Activated T-helper 2 cell treated with anti-CD3 and anti-CD28 coated beads, Interferon-gamma antibody, Interleukin-2, Interleukin-4, amounts not matched to agents 10 μg/mL and 5 μg/mL and 100 μg/mL, durations not matched to agents 14 hours and 24 hours and 36 hours (primary cell): ENCODE measurements at regions not wholly inside any gene's neighbourhood (a gene's known extent, or its start where the extent isn't known, plus 50 kb on each side); places are given as distances from the start of the nearest gene placed in this dataset.
"Not testable (repeated sequence)": the region's sequence is repeated elsewhere in the genome, so short reads cannot be mapped to it uniquely, and the experiment has no call there.

Source experiments
- DNase-seq: peaks from one replicate; pipeline ENCODE4 v3.0.0; 2021; ENCODE audit warnings: low spot score
- H3K27ac Mint-ChIP-seq: one replicate; pipeline ENCODE4 v1.8.0; 2021; ENCODE audit warnings: mixed read lengths
- H3K27me3 Mint-ChIP-seq: one replicate; pipeline ENCODE4 v1.8.0; 2021; ENCODE audit warnings: low read depth, mixed read lengths
- H3K36me3 Mint-ChIP-seq: one replicate; pipeline ENCODE4 v1.8.0; 2021; ENCODE audit warnings: low read depth, mixed read lengths
- H3K4me1 Mint-ChIP-seq: one replicate; pipeline ENCODE4 v1.8.0; 2021; ENCODE audit warnings: low read depth, mixed read lengths
- H3K4me3 Mint-ChIP-seq: one replicate; pipeline ENCODE4 v1.8.0; 2021; ENCODE audit warnings: low read depth, mild to moderate bottlenecking, moderate library complexity, mixed read lengths
- H3K9me3 Mint-ChIP-seq: one replicate; pipeline ENCODE4 v1.8.0; 2021; ENCODE audit warnings: mixed read lengths
- intact Hi-C: fragments of 100-400 bp; cut with micrococcal nuclease; formaldehyde crosslinking; loops from one replicate; pipeline ENCODE4 v1.15.1; 2023

DNA sequence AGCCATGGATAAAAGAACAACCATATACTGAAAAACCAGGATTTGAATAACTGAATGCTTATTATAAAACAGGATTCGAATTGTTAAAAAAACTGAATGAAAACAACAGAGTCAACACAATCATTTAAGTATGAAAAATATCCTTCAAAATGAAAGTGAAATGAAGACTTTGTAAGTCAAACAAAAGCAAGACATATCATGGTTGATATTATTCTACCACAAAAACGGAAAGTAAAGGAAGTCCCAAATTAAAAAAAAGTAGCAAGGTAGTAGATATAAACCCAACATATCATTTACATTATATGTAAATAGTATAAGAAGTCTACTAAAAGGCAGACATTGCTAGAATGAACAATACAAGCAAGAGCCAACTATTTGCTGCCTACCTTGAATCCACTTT, 63.1 kb upstream of the POTEC start:
- Mint-ChIP-seq H3K27ac (peak overlapping the region; percentile 45), H3K4me1 (peaks cover 13% of the 10 kb centered on the region)
- H3K9me3 Mint-ChIP-seq, DNase-seq, H3K4me3 Mint-ChIP-seq, H3K27me3 Mint-ChIP-seq, H3K36me3 Mint-ChIP-seq, intact Hi-C loops: not testable (repeated sequence)

DNA sequence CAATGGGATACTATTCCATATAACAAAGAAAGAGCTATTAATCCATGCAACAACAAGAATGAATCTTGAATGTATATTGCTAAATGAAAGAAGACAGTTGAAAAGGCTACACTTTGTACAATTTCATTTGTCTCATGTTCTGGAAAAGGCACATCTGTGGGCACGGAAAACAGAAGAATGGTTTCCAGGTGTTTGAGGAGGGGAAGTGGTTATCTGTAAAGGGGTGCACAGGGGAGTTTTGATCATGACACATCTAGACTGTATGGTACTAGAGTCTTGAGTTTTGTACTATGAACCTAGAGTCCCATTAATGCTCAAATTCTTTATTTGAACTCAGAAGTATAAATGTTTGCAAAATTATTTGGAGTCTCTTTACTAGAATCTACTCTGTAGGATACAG, 64.0 kb upstream of the POTEC start:
- intact Hi-C loops, H3K36me3 Mint-ChIP-seq, H3K27ac Mint-ChIP-seq, H3K9me3 Mint-ChIP-seq, H3K4me3 Mint-ChIP-seq, H3K27me3 Mint-ChIP-seq, DNase-seq: not testable (repeated sequence)
- peaks cover 16% of the 10 kb centered on the region for H3K4me1 Mint-ChIP-seq

DNA sequence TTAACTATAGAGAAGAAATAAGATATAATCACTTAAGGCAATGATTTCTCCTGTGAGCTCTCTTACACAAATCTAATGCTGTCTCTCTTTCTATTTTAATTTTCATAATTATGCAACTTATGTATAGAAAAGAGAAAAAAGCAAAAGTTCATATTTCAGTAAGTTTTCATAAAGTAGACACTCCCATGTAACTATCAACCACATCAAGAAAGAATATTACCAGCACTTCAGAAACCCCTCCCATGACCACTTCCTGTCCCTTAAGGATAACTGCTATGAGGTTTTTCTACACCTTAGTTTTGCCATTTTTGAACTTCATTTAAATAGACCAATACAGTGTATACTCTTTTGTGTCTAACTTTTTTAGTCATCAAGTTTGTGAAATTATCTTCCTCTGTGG, 69.0 kb upstream of the POTEC start:
- DNase-seq, H3K9me3 Mint-ChIP-seq, H3K4me1 Mint-ChIP-seq, H3K36me3 Mint-ChIP-seq, H3K27ac Mint-ChIP-seq, H3K4me3 Mint-ChIP-seq, intact Hi-C loops, H3K27me3 Mint-ChIP-seq: not testable (repeated sequence)

DNA sequence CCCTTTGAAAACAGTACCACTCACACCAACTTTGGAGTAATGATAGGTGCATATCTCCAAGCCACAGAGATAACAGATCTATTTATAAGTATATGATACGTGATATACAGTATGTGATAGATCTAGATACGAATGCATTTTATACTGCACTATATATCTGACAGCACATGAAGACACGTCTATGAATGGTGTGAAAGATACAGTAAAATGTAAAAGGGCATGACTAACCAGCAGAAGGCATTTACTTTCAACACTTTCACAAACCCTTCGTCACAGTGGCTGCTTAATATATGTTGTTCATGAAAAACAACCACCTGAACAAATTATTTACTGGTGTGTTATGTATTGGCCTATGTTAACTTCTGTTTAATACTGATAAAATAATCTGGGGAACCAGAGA, 71.1 kb upstream of the POTEC start:
- H3K4me3 Mint-ChIP-seq, intact Hi-C loops, H3K9me3 Mint-ChIP-seq, H3K4me1 Mint-ChIP-seq, DNase-seq, H3K27ac Mint-ChIP-seq, H3K27me3 Mint-ChIP-seq, H3K36me3 Mint-ChIP-seq: not testable (repeated sequence)

DNA sequence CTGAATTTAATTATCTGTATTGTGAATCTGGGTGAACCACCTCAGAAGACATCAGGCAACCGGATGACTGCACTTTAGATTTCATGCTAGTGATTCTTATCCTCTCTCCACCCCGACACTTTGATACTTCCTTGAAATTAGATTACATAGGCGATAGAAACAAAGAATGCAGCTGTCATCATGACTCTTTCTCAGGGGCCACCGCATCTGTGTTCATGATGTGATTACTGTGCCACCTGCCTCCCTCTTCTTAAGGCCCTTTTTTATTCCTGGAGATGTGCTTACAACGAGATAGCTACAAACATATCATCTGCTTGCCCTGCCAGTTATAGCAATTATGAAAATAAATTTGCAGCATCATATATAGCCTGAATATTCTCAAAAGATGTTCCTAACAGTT, 83.9 kb upstream of the POTEC start:
- H3K4me1 Mint-ChIP-seq, H3K27me3 Mint-ChIP-seq, H3K9me3 Mint-ChIP-seq, H3K36me3 Mint-ChIP-seq, H3K4me3 Mint-ChIP-seq, H3K27ac Mint-ChIP-seq, DNase-seq, intact Hi-C loops: not testable (repeated sequence)

GRCh38 chr18:14628323-14628978, 85.1 kb upstream of the POTEC start:
- intact Hi-C loops, H3K36me3 Mint-ChIP-seq, H3K4me3 Mint-ChIP-seq, H3K27me3 Mint-ChIP-seq, DNase-seq, H3K27ac Mint-ChIP-seq, H3K9me3 Mint-ChIP-seq, H3K4me1 Mint-ChIP-seq: not testable (repeated sequence)

- intact Hi-C loops, H3K4me1 Mint-ChIP-seq, H3K36me3 Mint-ChIP-seq, H3K27ac Mint-ChIP-seq, H3K9me3 Mint-ChIP-seq, DNase-seq, H3K27me3 Mint-ChIP-seq, H3K4me3 Mint-ChIP-seq: not testable (repeated sequence)
Observed at GRCh38 chr18:14628979-14629325, 85.6 kb upstream of the POTEC start.

DNA sequence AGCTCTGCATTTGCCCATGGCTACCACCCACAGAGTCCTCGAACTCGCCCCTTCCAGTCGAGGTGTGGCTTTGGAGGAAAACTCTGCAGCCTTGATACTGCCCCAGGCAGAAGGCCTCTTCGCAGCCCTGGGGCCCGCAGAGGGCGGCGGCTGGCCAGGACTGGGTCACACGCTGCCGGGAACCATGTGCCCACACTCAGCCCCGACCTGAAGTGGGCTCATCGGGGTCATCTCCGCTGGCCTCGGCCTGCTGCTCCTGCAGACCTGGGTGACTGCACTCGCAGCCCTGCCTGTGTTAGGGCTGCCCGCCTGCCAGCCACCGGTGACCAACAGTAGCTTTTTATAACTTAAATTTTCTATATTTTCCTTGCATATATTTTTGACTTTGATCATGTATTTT, 89.6 kb upstream of the POTEC start:
- intact Hi-C loops = not testable (repeated sequence)

DNA sequence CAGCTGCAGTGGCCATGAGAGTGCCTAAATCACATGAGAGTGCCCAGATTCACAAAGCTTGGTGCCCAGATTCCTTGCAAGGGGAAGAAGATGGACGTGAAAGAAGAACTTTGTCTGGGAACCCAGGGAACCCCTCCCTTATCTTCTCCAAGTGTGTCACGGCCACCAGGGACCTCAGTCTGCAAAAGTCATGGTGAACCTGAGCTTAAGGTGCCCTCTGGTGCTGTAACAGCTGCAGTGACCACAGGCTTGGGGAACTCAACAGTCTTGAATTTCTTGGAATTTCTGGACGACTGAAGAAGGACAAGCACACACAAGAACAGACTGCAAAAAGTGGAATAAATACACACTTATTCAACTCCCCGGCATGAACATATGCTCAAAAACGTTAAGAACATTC, 94.6 kb upstream of the POTEC start:
- H3K4me1 Mint-ChIP-seq, H3K36me3 Mint-ChIP-seq, H3K27me3 Mint-ChIP-seq, DNase-seq, intact Hi-C loops, H3K4me3 Mint-ChIP-seq, H3K27ac Mint-ChIP-seq: not testable (repeated sequence)
- peaks cover 13% of the 10 kb centered on the region for H3K9me3 Mint-ChIP-seq

More for the DNA sequence above, 89.6 kb upstream of the POTEC start:
- DNase-seq, H3K36me3 Mint-ChIP-seq, H3K27me3 Mint-ChIP-seq, H3K27ac Mint-ChIP-seq, H3K4me3 Mint-ChIP-seq, H3K9me3 Mint-ChIP-seq, H3K4me1 Mint-ChIP-seq: not testable (repeated sequence)

- intact Hi-C loops, H3K27me3 Mint-ChIP-seq, H3K4me3 Mint-ChIP-seq, DNase-seq, H3K27ac Mint-ChIP-seq, H3K36me3 Mint-ChIP-seq, H3K4me1 Mint-ChIP-seq: not testable (repeated sequence)
- peaks cover 13% of the 10 kb centered on the region for H3K9me3 Mint-ChIP-seq
Observed at GRCh38 chr18:14641121-14641520, 97.7 kb upstream of the POTEC start.

GRCh38 chr18:14643715-14644290, 100.4 kb upstream of the POTEC start:
- intact Hi-C loops, DNase-seq, H3K27ac Mint-ChIP-seq, H3K36me3 Mint-ChIP-seq, H3K27me3 Mint-ChIP-seq, H3K4me3 Mint-ChIP-seq, H3K4me1 Mint-ChIP-seq: not testable (repeated sequence)
- peaks cover 11% of the 10 kb centered on the region for H3K9me3 Mint-ChIP-seq

- H3K36me3 Mint-ChIP-seq, intact Hi-C loops, H3K27me3 Mint-ChIP-seq, H3K9me3 Mint-ChIP-seq, H3K4me1 Mint-ChIP-seq, DNase-seq, H3K4me3 Mint-ChIP-seq, H3K27ac Mint-ChIP-seq: not testable (repeated sequence)
Observed at GRCh38 chr18:14693051-14693450, 54.9 kb upstream of the ANKRD30B start.

DNA sequence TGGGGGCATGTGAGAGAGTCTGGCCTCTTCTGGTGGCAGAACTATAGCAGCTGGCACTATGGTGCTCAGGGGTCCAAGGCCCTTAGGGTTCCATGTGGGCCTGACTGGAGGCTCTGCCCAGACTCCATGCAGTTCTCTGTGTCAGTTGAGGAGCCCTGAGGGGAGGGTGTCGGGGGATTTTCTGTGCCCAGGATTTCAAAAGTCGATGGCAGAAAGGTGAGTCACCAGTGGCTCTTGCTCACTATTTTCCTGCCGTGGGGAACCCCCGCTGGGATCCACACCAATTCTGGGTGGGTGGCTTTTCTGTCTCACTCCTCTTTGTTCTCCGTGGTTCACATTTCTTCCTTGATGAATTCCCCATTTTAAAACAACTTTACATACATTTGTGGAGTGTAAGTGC, 54.1 kb upstream of the ANKRD30B start:
- H3K27ac Mint-ChIP-seq, H3K4me3 Mint-ChIP-seq, H3K27me3 Mint-ChIP-seq, intact Hi-C loops, H3K4me1 Mint-ChIP-seq, H3K9me3 Mint-ChIP-seq, H3K36me3 Mint-ChIP-seq, DNase-seq: not testable (repeated sequence)

DNA sequence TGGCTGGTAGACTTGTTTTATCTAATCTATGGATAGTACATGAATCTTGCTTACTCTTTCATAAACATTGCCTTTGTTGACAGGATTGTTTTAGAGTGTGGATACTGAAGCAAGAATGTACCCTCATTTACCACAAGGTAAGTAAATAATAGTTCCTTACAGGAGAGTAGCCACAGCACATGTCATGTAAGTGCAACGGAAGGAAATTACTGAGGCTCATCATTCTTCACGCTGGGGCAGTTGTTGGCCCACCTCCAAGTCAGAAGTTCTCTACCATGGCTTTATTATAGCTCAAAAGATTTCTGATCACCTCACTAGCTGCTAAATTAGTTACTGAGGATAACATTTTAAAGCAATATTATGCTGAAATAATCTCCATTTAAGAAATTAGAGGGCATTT, 50.0 kb upstream of the ANKRD30B start:
- intact Hi-C loops, H3K4me3 Mint-ChIP-seq, DNase-seq, H3K4me1 Mint-ChIP-seq, H3K9me3 Mint-ChIP-seq, H3K27ac Mint-ChIP-seq, H3K27me3 Mint-ChIP-seq, H3K36me3 Mint-ChIP-seq: not testable (repeated sequence)
